WTC11 (cell line): ENCODE measurements at regions not wholly inside any gene's neighbourhood (a gene's known extent, or its start where the extent isn't known, plus 50 kb on each side); places are given as distances from the start of the nearest gene placed in this dataset.

Source experiments
- ATAC-seq: fragments of 200-7000 bp; cut with Tn5 transposase; 2 replicates; pipeline ENCODE4 v1.10.0; 2021; ENCODE audit warnings: mild to moderate bottlenecking, moderate library complexity
- CTCF ChIA-PET: fragments of 300-600 bp; sonication (Branson Sonifier 250); formaldehyde crosslinking; loops from one replicate; lab custom pipeline; 2021; ENCODE audit warnings: antibody characterized with exemption; lab: Charles Lee
- POLR2A ChIA-PET: fragments of 350-600 bp; sonication (Branson Sonifier 250); formaldehyde crosslinking; loops from one replicate; lab custom pipeline; 2021; ENCODE audit warnings: antibody characterized with exemption; lab: Charles Lee
- DNase-seq: peaks from one replicate; pipeline ENCODE4 v3.0.0; 2021; ENCODE audit warnings: low spot score
- H3K27ac Mint-ChIP-seq: 2 replicates; pipeline ENCODE4 v1.8.0; 2021; ENCODE audit warnings: mixed read lengths
- H3K27me3 Mint-ChIP-seq: 2 replicates; pipeline ENCODE4 v1.8.0; 2021; ENCODE audit warnings: low read depth, mild to moderate bottlenecking, moderate library complexity, mixed read lengths
- H3K36me3 Mint-ChIP-seq: 2 replicates; pipeline ENCODE4 v1.8.0; 2021; ENCODE audit warnings: mixed read lengths
- H3K4me1 Mint-ChIP-seq: 2 replicates; pipeline ENCODE4 v1.8.0; 2022; ENCODE audit warnings: mixed read lengths
- H3K4me3 Mint-ChIP-seq: 2 replicates; pipeline ENCODE4 v1.8.0; 2021; ENCODE audit warnings: mild to moderate bottlenecking, moderate library complexity, mixed read lengths
- H3K9me3 Mint-ChIP-seq: 2 replicates; pipeline ENCODE4 v1.8.0; 2021; ENCODE audit warnings: mixed read lengths
- AFF4 ChIP-seq: sonication (generic); formaldehyde crosslinking; IDR thresholded peaks from 2 replicates; pipeline ENCODE4 v1.8.1; 2023; ENCODE audit warnings: mild to moderate bottlenecking, missing genetic modification reagents, borderline replicate concordance
- ATF2 ChIP-seq: sonication (generic); formaldehyde crosslinking; IDR thresholded peaks from 2 replicates; pipeline ENCODE4 v1.8.1; 2022; ENCODE audit warnings: low read depth, missing genetic modification reagents, borderline replicate concordance
- CBFB ChIP-seq: sonication (generic); formaldehyde crosslinking; IDR thresholded peaks from 2 replicates; pipeline ENCODE4 v1.8.1; 2022; ENCODE audit warnings: mild to moderate bottlenecking, low read depth, missing genetic modification reagents
- CREB1 ChIP-seq: sonication (generic); formaldehyde crosslinking; IDR thresholded peaks from 2 replicates; pipeline ENCODE4 v1.8.0; 2023; ENCODE audit warnings: mild to moderate bottlenecking, missing genetic modification reagents
- CREM ChIP-seq: sonication (generic); formaldehyde crosslinking; IDR thresholded peaks from 2 replicates; pipeline ENCODE4 v1.8.1; 2022; ENCODE audit warnings: mild to moderate bottlenecking, missing genetic modification reagents, moderate library complexity
- CTCF ChIP-seq: fragments of 200-600 bp; IDR thresholded peaks from 2 replicates; pipeline ENCODE4 v1.8.0; 2022; ENCODE audit warnings: antibody characterized with exemption
- ELF4 ChIP-seq: sonication (generic); formaldehyde crosslinking; IDR thresholded peaks from 2 replicates; pipeline ENCODE4 v1.8.1; 2022; ENCODE audit warnings: low read depth, mild to moderate bottlenecking, moderate library complexity, missing genetic modification reagents
- FOXP1 ChIP-seq: sonication (generic); formaldehyde crosslinking; IDR thresholded peaks from 2 replicates; pipeline ENCODE4 v1.8.0; 2022; ENCODE audit warnings: missing genetic modification reagents, mild to moderate bottlenecking, moderate library complexity, borderline replicate concordance
- GRHL2 ChIP-seq: fragments of 250-450 bp; sonication (Bioruptor Pico); IDR thresholded peaks from 2 replicates; pipeline ENCODE4 v1.8.0; 2022; ENCODE audit warnings: mild to moderate bottlenecking, moderate library complexity; ENCODE audit not compliant: insufficient replicate concordance, severe bottlenecking
- NFE2L1 ChIP-seq: sonication (generic); formaldehyde crosslinking; IDR thresholded peaks from 2 replicates; pipeline ENCODE4 v1.8.1; 2023; ENCODE audit warnings: missing genetic modification reagents
- NFYB ChIP-seq: sonication (generic); formaldehyde crosslinking; conservative IDR thresholded peaks from 2 replicates; pipeline ENCODE4 v1.8.0; 2022; ENCODE audit warnings: low read depth, missing genetic modification reagents
- OVOL2 ChIP-seq: fragments of 250-450 bp; sonication (Bioruptor Pico); IDR thresholded peaks from 2 replicates; pipeline ENCODE4 v1.9.0; 2021; ENCODE audit warnings: mild to moderate bottlenecking, borderline replicate concordance
- PRDM15 ChIP-seq: sonication (generic); formaldehyde crosslinking; IDR thresholded peaks from 2 replicates; pipeline ENCODE4 v1.8.0; 2022; ENCODE audit warnings: missing genetic modification reagents
- PREB ChIP-seq: sonication (generic); formaldehyde crosslinking; IDR thresholded peaks from 2 replicates; pipeline ENCODE4 v1.8.1; 2022; ENCODE audit warnings: mild to moderate bottlenecking, missing genetic modification reagents, moderate library complexity, borderline replicate concordance
- USF1 ChIP-seq: sonication (generic); formaldehyde crosslinking; IDR thresholded peaks from 2 replicates; pipeline ENCODE4 v1.8.0; 2022; ENCODE audit warnings: mild to moderate bottlenecking, missing genetic modification reagents
- ZNF121 ChIP-seq: sonication (generic); formaldehyde crosslinking; IDR thresholded peaks from 2 replicates; pipeline ENCODE4 v1.8.0; 2023; ENCODE audit warnings: missing genetic modification reagents
- ZNF232 ChIP-seq: sonication (generic); formaldehyde crosslinking; IDR thresholded peaks from 2 replicates; pipeline ENCODE4 v1.8.0; 2022; ENCODE audit warnings: mild to moderate bottlenecking, missing genetic modification reagents
- ZNF416 ChIP-seq: fragments of 250-450 bp; sonication (Bioruptor Pico); IDR thresholded peaks from 2 replicates; pipeline ENCODE4 v1.9.0; 2021; ENCODE audit warnings: mild to moderate bottlenecking, inconsistent platforms

- TF ChIP-seq USF1 (CRISPR knock-in tag) (no peak), OVOL2 (CRISPR knock-in tag) (no peak), FOXP1 (CRISPR knock-in tag) (no peak), CREM (CRISPR knock-in tag) (no peak), CREB1 (CRISPR knock-in tag) (no peak), ZNF121 (CRISPR knock-in tag) (no peak), CBFB (CRISPR knock-in tag) (no peak), NFYB (no peak), PREB (CRISPR knock-in tag) (no peak), CTCF (no peak)
These were observed 87.4 kb upstream of the MID1 start (continued) for GRCh38 chrX:10707773-10708172.

GRCh38 chrX:10709276-10709675 is 88.9 kb upstream of the MID1 start:
- ChIA-PET POLR2A (no interaction called here), CTCF (interaction anchor here (0.8 to 1.1 kb wide), 3 partner anchors 13 to 16 kb away, joined by 3 read pairs; no protein-coding TSS in a partner anchor)
- H3K27me3 Mint-ChIP-seq, result 0 out of 2 replicates have a peak, but pooled peaks cover 1% of the 10 kb centered on the region
- H3K27ac Mint-ChIP-seq, result no peak overlapping the region
- TF ChIP-seq GRHL2 (CRISPR knock-in tag) (no peak), ATF2 (CRISPR knock-in tag) (no peak)
- H3K4me3 Mint-ChIP-seq, result no peak overlapping the region
- DNase-seq (no peak), ATAC-seq (no peak)
- peaks cover 2% of the 10 kb centered on the region for H3K9me3 Mint-ChIP-seq
- peaks cover 31% of the 10 kb centered on the region for H3K4me1 Mint-ChIP-seq
- H3K36me3 Mint-ChIP-seq, result peaks cover 2% of the 10 kb centered on the region

GRCh38 chrX:10714531-10714930 is 94.1 kb upstream of the MID1 start:
- Mint-ChIP-seq H3K9me3 (peaks cover 10% of the 10 kb centered on the region), H3K4me3 (no peak overlapping the region), H3K36me3 (peaks cover 19% of the 10 kb centered on the region), H3K4me1 (peaks cover 21% of the 10 kb centered on the region), H3K27me3 (peaks cover 7% of the 10 kb centered on the region)
- no peak for DNase-seq
- POLR2A ChIA-PET, result no interaction called here
- TF ChIP-seq ZNF232 (CRISPR knock-in tag) (no peak), PRDM15 (CRISPR knock-in tag) (no peak), ZNF416 (CRISPR knock-in tag) (no peak), NFE2L1 (no peak), AFF4 (CRISPR knock-in tag) (no peak), ELF4 (no peak)
- TF ChIP-seq, all 79 proteins: peak for 0
- ATAC-seq, result no peak
- CTCF ChIA-PET, result no interaction called here
- no peak overlapping the region for H3K27ac Mint-ChIP-seq
